GM11168 (cell line): ENCODE measurements at regions not wholly inside any gene's neighbourhood (a gene's known extent, or its start where the extent isn't known, plus 50 kb on each side); places are given as distances from the start of the nearest gene placed in this dataset.

Experiments
- in situ Hi-C: fragments of 300-500 bp; cut with MboI; formaldehyde crosslinking; loops from one replicate; pipeline ENCODE4 v1.12.0; 2022; ENCODE audit warnings: low sequenced_read_pairs; ENCODE audit not compliant: unreplicated experiment

DNA sequence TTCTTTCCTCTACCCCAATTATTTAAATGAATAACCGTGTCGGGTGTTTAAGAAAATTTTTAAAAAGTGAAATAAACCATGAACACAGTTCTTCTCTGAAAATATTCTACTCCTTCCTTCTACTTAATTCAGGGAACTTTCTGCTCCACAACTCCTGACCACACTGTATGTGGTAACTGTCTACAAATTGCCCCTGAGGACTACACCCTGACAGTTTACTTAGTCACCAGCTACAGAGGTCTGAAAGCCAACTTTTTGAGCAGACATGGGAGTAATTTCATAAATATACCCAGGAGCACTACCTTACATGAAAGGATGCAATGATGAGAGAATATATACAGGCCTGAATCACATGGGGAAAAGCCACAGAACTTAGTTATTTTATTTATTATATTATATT, 523.2 kb upstream of the SORCS1 start:
- in situ Hi-C loops = no loop called here

- in situ Hi-C loops = no loop called here
These were observed 521.6 kb upstream of the SORCS1 start for GRCh38 chr10:107686095-107686494.

GRCh38 chr10:107671960-107672359, 507.5 kb upstream of the SORCS1 start:
- in situ Hi-C loops = no loop called here

GRCh38 chr10:107666214-107666613, 501.7 kb upstream of the SORCS1 start:
- in situ Hi-C loops = no loop called here

DNA sequence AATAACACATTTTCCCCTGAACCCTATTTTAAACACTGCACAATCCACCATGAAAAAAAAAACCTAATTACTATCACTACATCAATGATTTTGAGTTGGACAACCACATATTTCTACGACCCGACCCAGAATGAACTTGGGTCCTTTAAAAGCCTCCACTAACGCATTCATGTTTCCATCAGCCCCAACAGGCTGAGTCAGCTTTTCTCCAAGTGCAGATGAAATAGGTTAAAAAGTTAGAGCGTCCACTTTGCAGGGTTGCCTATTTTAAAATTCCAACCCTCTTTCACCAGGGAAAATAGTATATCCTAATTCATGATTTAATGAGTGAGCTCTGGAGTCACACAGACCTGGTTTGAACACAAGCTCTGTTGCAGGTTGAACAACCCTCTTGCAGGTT, 501.0 kb upstream of the SORCS1 start:
- in situ Hi-C loops = no loop called here

GRCh38 chr10:107657851-107658250, 493.3 kb upstream of the SORCS1 start:
- in situ Hi-C loops = no loop called here

GRCh38 chr10:107656932-107657331, 492.4 kb upstream of the SORCS1 start:
- in situ Hi-C loops = no loop called here

GRCh38 chr10:107653832-107654287, 489.4 kb upstream of the SORCS1 start:
- in situ Hi-C loops = no loop called here

GRCh38 chr10:107650939-107651338, 486.4 kb upstream of the SORCS1 start:
- in situ Hi-C loops = no loop called here

DNA sequence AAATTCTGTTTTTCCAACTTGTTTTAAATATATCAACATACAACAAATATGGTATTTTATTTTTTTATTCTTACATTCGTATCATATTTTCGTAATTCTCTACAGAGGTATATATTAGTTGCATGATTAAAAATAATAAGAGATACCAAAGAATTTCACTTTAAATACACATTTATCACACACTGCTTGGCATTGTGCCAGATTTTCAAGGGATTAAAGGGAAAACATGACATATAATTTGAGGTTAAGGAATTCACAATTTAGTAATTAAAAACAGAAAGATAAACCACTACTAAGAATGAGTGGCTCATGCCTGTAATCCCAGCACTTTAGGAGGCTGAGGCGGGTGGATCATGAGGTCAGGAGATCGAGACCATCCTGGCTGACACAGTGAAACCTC, 484.7 kb upstream of the SORCS1 start:
- in situ Hi-C loops = no loop called here

DNA sequence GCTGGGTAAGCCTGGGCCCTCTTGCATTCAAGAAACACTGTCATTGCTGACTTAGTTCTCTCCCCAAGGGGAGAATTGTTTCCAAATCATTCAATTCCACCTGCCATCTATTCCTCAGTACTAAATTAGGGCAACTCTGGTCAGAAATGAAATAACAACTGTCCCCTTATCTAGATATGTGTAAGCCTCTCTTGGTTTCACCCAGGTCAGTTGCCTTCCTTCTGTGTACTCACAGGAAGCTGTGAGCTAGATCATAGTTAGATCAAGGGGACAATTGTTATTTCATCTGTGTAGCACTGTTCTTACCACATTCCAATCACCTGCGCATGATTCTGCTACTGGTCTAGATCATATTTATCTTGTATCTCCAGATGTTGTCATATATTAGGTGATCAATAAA, 483.0 kb upstream of the SORCS1 start:
- in situ Hi-C loops = no loop called here

GRCh38 chr10:107631876-107632275, 467.4 kb upstream of the SORCS1 start:
- in situ Hi-C loops = no loop called here

DNA sequence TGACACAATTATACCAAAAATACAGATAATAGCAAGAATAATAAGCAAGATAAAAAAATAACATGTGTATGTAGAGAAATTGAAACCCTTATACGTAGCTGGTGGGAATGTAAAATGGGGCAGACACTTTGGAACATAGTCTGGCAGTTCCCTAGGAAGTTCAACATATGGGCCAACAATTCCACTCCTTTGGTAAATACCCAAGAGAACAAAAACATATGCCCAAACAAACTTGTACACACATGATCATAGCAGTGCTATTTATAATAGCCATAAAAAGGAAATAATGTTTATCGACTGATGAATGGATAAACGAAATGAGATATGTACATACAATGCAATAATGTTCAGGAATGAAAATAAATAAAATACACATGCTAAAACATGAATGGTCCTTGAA, 462.4 kb upstream of the SORCS1 start:
- in situ Hi-C loops = no loop called here

- in situ Hi-C loops = no loop called here
These were observed 458.8 kb upstream of the SORCS1 start for GRCh38 chr10:107623292-107623691.

GRCh38 chr10:107619139-107619538, 454.6 kb upstream of the SORCS1 start:
- in situ Hi-C loops = no loop called here

DNA sequence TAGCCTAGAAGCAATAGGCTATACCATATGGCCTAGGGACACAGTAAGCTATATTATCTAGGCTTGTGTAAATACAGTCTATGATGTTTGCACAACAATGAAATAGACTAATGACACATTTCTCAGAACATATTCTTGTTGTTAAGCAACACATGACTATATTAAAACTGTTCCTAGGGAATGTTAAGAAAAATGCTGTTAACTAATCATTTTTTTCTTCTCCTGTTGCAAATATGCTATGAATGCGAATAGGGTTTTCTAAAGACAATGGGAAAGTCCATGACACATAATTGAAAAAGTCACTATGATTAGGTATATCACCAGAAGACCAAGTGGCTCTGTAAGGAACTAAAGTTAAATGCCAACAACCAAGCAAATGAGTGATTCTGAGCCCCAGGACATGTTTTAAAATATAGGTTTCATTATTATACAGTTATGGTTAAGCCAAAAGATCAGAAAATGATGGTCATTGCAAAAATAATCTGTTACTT, 454.0 kb upstream of the SORCS1 start:
- in situ Hi-C loops = no loop called here

- in situ Hi-C loops = no loop called here
These were observed 452.2 kb upstream of the SORCS1 start for GRCh38 chr10:107616463-107617410.

GRCh38 chr10:107616031-107616430, 451.5 kb upstream of the SORCS1 start:
- in situ Hi-C loops = no loop called here

- in situ Hi-C loops = no loop called here
These were observed 450.6 kb upstream of the SORCS1 start for GRCh38 chr10:107614939-107615685.

DNA sequence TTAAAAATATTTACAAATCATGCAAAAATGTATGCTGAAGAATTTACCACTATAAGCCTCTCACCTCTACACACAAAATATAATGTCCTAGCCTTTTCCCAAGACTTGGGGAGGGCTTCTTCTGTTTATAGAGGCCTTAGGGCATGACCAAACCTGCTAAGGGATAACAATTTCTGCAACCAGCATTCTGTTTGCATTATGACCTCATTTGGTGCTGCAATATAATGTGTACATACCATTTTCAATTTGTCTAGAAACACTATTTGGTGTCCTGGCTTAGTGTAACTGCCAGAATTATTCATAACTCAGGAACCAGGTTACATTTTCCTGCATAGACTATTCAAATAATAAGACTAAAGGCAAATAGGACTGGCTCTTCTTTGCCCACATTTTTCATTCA, 446.6 kb upstream of the SORCS1 start:
- in situ Hi-C loops = no loop called here

- in situ Hi-C loops = no loop called here
These were observed 424.6 kb upstream of the SORCS1 start for GRCh38 chr10:107589081-107589480.
